ENCODE measurements at regions not wholly inside any gene's neighbourhood (a gene's known extent, or its start where the extent isn't known, plus 50 kb on each side); places are given as distances from the start of the nearest gene placed in this dataset.

GRCh38 chr3:43789028-43789427, 98.3 kb downstream of the ABHD5 start:
- H3K9me1 ChIP-seq (ENCODE audit: control insufficient read depth, extremely low read depth, insufficient read depth, low read length), result no peaks in the 10 kb centered on the region
- dilution Hi-C loops (cut with MboI; ENCODE audit: extremely low pct_ligation_motif_present, low sequenced_read_pairs), result no loop called here

GRCh38 chr3:43790060-43790459, 99.3 kb downstream of the ABHD5 start:
- DNase-seq (ENCODE audit: low read depth, low spot score), result no peak
- Histone ChIP-seq H3K36me3 (ENCODE audit: control insufficient read depth in 2 of 2, extremely low read depth in 1 of 2, insufficient read depth in 2 of 2, low read length in 2 of 2) (no peaks in the 10 kb centered on the region), H2AFZ (ENCODE audit: control insufficient read depth, low read length) (no peak overlapping the region), H4K20me1 (ENCODE audit: control insufficient read depth, extremely low read depth, insufficient read depth, low read length) (no peaks in the 10 kb centered on the region), H3K27ac (ENCODE audit: control insufficient read depth, insufficient read depth, low read length) (no peak overlapping the region), H3K9ac (ENCODE audit: control insufficient read depth, extremely low read depth, insufficient read depth, low read length) (no peak overlapping the region), H3K4me1 (ENCODE audit: control insufficient read depth, extremely low read depth, insufficient read depth, low read length) (peaks cover 16% of the 10 kb centered on the region), H3K4me2 (ENCODE audit: control insufficient read depth, extremely low read depth, insufficient read depth, low read depth, low read length) (no peak overlapping the region), H3K4me3 (ENCODE audit: control insufficient read depth in 2 of 3, extremely low read depth in 1 of 3, insufficient read depth in 2 of 3, low read depth in 1 of 3, low read length in 3 of 3) (no peak overlapping the region), H3K27me3 (ENCODE audit: control insufficient read depth, extremely low read depth, insufficient read depth, low read length) (peaks cover 6% of the 10 kb centered on the region), H3K9me3 (ENCODE audit: control insufficient read depth, low read depth, low read length) (no peaks in the 10 kb centered on the region), H3K79me2 (ENCODE audit: control insufficient read depth, insufficient read depth, low read length) (no peaks in the 10 kb centered on the region), H3K9me1 (ENCODE audit: control insufficient read depth, extremely low read depth, insufficient read depth, low read length) (no peaks in the 10 kb centered on the region)
- no peak for TF ChIP-seq EZH2 (IDR thresholded peaks at IDR 0.05; ENCODE audit: low read length)
- TF ChIP-seq CTCF (optimal IDR thresholded peaks at IDR 0.05 in 1 of 3, IDR thresholded peaks at IDR 0.05 in 1 of 3, conservative IDR thresholded peaks at IDR 0.05 in 1 of 3; ENCODE audit: extremely low read depth in 1 of 3, insufficient read depth in 2 of 3, low read length in 3 of 3), result no peak
- dilution Hi-C loops (cut with MboI; ENCODE audit: extremely low pct_ligation_motif_present, low sequenced_read_pairs), result no loop called here
- no peak for FAIRE-seq

More at GRCh38 chr3:43789028-43789427, 98.3 kb downstream of the ABHD5 start:
- TF ChIP-seq CTCF (optimal IDR thresholded peaks at IDR 0.05 in 1 of 3, IDR thresholded peaks at IDR 0.05 in 1 of 3, conservative IDR thresholded peaks at IDR 0.05 in 1 of 3; ENCODE audit: extremely low read depth in 1 of 3, insufficient read depth in 2 of 3, low read length in 3 of 3) (no peak), EZH2 (IDR thresholded peaks at IDR 0.05; ENCODE audit: low read length) (no peak)
- no peak overlapping the region for H3K27ac ChIP-seq (ENCODE audit: control insufficient read depth, insufficient read depth, low read length)
- no peak overlapping the region for H2AFZ ChIP-seq (ENCODE audit: control insufficient read depth, low read length)
- H3K27me3 ChIP-seq (ENCODE audit: control insufficient read depth, extremely low read depth, insufficient read depth, low read length), result peaks cover 12% of the 10 kb centered on the region
- H3K9me3 ChIP-seq (ENCODE audit: control insufficient read depth, low read depth, low read length), result no peaks in the 10 kb centered on the region
- H3K36me3 ChIP-seq (ENCODE audit: control insufficient read depth in 2 of 2, extremely low read depth in 1 of 2, insufficient read depth in 2 of 2, low read length in 2 of 2), result no peaks in the 10 kb centered on the region
- H3K4me2 ChIP-seq (ENCODE audit: control insufficient read depth, extremely low read depth, insufficient read depth, low read depth, low read length), result no peak overlapping the region
- no peak overlapping the region for H3K9ac ChIP-seq (ENCODE audit: control insufficient read depth, extremely low read depth, insufficient read depth, low read length)
- no peak for FAIRE-seq
- H4K20me1 ChIP-seq (ENCODE audit: control insufficient read depth, extremely low read depth, insufficient read depth, low read length), result no peaks in the 10 kb centered on the region
- DNase-seq (ENCODE audit: low read depth, low spot score), result no peak
- H3K4me3 ChIP-seq (ENCODE audit: control insufficient read depth in 2 of 3, extremely low read depth in 1 of 3, insufficient read depth in 2 of 3, low read depth in 1 of 3, low read length in 3 of 3), result no peak overlapping the region
- no peaks in the 10 kb centered on the region for H3K79me2 ChIP-seq (ENCODE audit: control insufficient read depth, insufficient read depth, low read length)
- H3K4me1 ChIP-seq (ENCODE audit: control insufficient read depth, extremely low read depth, insufficient read depth, low read length), result peaks cover 5% of the 10 kb centered on the region

Data from keratinocyte (primary cell).